Trophoblast cell (in vitro differentiated cells and primary cell): ENCODE measurements at regions not wholly inside any gene's neighbourhood (a gene's known extent, or its start where the extent isn't known, plus 50 kb on each side); places are given as distances from the start of the nearest gene placed in this dataset.

Source experiments
- DNase-seq, 2 donors: peaks; one replicate each; pipeline ENCODE4 v3.0.0-alpha.2; 2016
- H2AFZ ChIP-seq: 2 replicates; pipeline ENCODE4 v1.6.1; 2013; ENCODE audit warnings: low read length, moderate library complexity, mild to moderate bottlenecking; ENCODE audit not compliant: insufficient read depth, poor library complexity
- H2AK5ac ChIP-seq: 2 replicates; pipeline ENCODE4 v1.6.1; 2013; ENCODE audit warnings: mild to moderate bottlenecking, low read length
- H2BK120ac ChIP-seq: 2 replicates; pipeline ENCODE4 v1.6.1; 2013; ENCODE audit warnings: low read length, mild to moderate bottlenecking, moderate library complexity; ENCODE audit not compliant: insufficient read depth, poor library complexity
- H2BK12ac ChIP-seq: 2 replicates; pipeline ENCODE4 v1.6.1; 2013; ENCODE audit warnings: mild to moderate bottlenecking, low read length, moderate library complexity
- H2BK5ac ChIP-seq: 2 replicates; pipeline ENCODE4 v1.6.1; 2013; ENCODE audit warnings: low read length, low read depth, moderate library complexity, mild to moderate bottlenecking; ENCODE audit not compliant: poor library complexity
- H3K14ac ChIP-seq: 2 replicates; pipeline ENCODE4 v1.6.1; 2013; ENCODE audit warnings: mild to moderate bottlenecking, low read length
- H3K18ac ChIP-seq: 2 replicates; pipeline ENCODE4 v1.6.1; 2013; ENCODE audit warnings: mild to moderate bottlenecking, low read length
- H3K23ac ChIP-seq: 2 replicates; pipeline ENCODE4 v1.6.1; 2013; ENCODE audit warnings: low read length
- H3K27ac ChIP-seq: 2 replicates; pipeline ENCODE4 v1.5.1; 2013; ENCODE audit warnings: low read depth, mild to moderate bottlenecking, inconsistent platforms, low read length, moderate library complexity
- H3K27me3 ChIP-seq: 2 replicates; pipeline ENCODE4 v1.6.1; 2013; ENCODE audit warnings: inconsistent platforms, mild to moderate bottlenecking, low read length, moderate library complexity; ENCODE audit not compliant: insufficient read depth
- H3K36me3 ChIP-seq, 2 experiments: 1 replicate in 1 of 2; 2 replicates in 1 of 2; pipeline ENCODE4 v1.6.1; 2013; ENCODE audit warnings: low read length in 2 of 2, mild to moderate bottlenecking in 2 of 2, moderate library complexity in 1 of 2; ENCODE audit not compliant: insufficient read depth in 2 of 2, control insufficient read depth in 1 of 2
- H3K4ac ChIP-seq: 2 replicates; pipeline ENCODE4 v1.6.1; 2013; ENCODE audit warnings: low read depth, mild to moderate bottlenecking, low read length, moderate library complexity
- H3K4me1 ChIP-seq, 2 experiments: 1 replicate in 1 of 2; 2 replicates in 1 of 2; pipeline ENCODE4 v1.6.1; 2013; ENCODE audit warnings: low read length in 2 of 2, mild to moderate bottlenecking in 2 of 2, moderate library complexity in 1 of 2; ENCODE audit not compliant: insufficient read depth in 2 of 2, control insufficient read depth in 1 of 2
- H3K4me2 ChIP-seq: 2 replicates; pipeline ENCODE4 v1.6.1; 2013; ENCODE audit warnings: inconsistent platforms, mild to moderate bottlenecking, low read length, moderate library complexity
- H3K4me3 ChIP-seq: 2 replicates; pipeline ENCODE4 v1.5.1; 2013; ENCODE audit warnings: mild to moderate bottlenecking, low read depth, low read length, inconsistent platforms
- H3K79me1 ChIP-seq: one replicate; pipeline ENCODE4 v1.6.1; 2013; ENCODE audit warnings: low read length
- H3K79me2 ChIP-seq: 2 replicates; pipeline ENCODE4 v1.6.1; 2013; ENCODE audit warnings: low read length, mild to moderate bottlenecking; ENCODE audit not compliant: control insufficient read depth, insufficient read depth, poor library complexity
- H3K9ac ChIP-seq: 2 replicates; pipeline ENCODE4 v1.6.1; 2013; ENCODE audit warnings: mild to moderate bottlenecking, low read length
- H3K9me3 ChIP-seq: 2 replicates; pipeline ENCODE4 v1.6.1; 2013; ENCODE audit warnings: low read depth, mild to moderate bottlenecking, control low read depth, inconsistent platforms, low read length; ENCODE audit not compliant: insufficient read depth
- H4K12ac ChIP-seq: 2 replicates; pipeline ENCODE4 v1.6.1; 2013; ENCODE audit warnings: low read depth, mild to moderate bottlenecking, low read length, moderate library complexity
- H4K8ac ChIP-seq: 2 replicates; pipeline ENCODE4 v1.6.1; 2013; ENCODE audit warnings: low read depth, mild to moderate bottlenecking, low read length, moderate library complexity
- H4K91ac ChIP-seq: one replicate; pipeline ENCODE4 v1.6.1; 2013; ENCODE audit warnings: low read depth, mild to moderate bottlenecking, low read length, moderate library complexity
- WGBS: extraction: QIAGEN DNeasy Blood & Tissue Kit; methylation state at CpG from one replicate; pipeline ENCODE4 v1.1.7; 2013; ENCODE audit warnings: missing lambda C conversion rate; ENCODE audit not compliant: insufficient read length, insufficient coverage; ENCODE audit errors: extremely low coverage; 5-methylcytosine and 5-hydroxymethylcytosine counted together

GRCh38 chr2:42895134-42895790 lies 102.9 kb upstream of the HAAO start:
- Histone ChIP-seq H4K8ac (no peak overlapping the region), H3K9ac (no peak overlapping the region), H3K4me3 (no peak overlapping the region), H3K4me2 (no peak overlapping the region), H3K4me1 (no peaks in the 10 kb centered on the region), H3K14ac (no peak overlapping the region), H3K23ac (no peak overlapping the region), H2BK5ac (no peak overlapping the region), H3K9me3 (peaks cover 2% of the 10 kb centered on the region), H3K36me3 (no peaks in the 10 kb centered on the region), H4K12ac (no peak overlapping the region), H2BK120ac (no peak overlapping the region), H3K79me1 (no peaks in the 10 kb centered on the region), H2BK12ac (no peak overlapping the region), H4K91ac (no peak overlapping the region), H3K18ac (no peak overlapping the region), H3K79me2 (no peaks in the 10 kb centered on the region), H3K27me3 (no peaks in the 10 kb centered on the region), H2AFZ (no peak overlapping the region), H3K4ac (no peak overlapping the region), H2AK5ac (no peak overlapping the region), H3K27ac (no peak overlapping the region)
- no peak for DNase-seq
- WGBS, result no CpG with 5 or more reads among the region's 6 CpGs

- H4K12ac ChIP-seq, result no peak overlapping the region
- H2BK5ac ChIP-seq, result no peak overlapping the region
- no peak overlapping the region for H3K14ac ChIP-seq
- no peak overlapping the region for H3K4me2 ChIP-seq
- H2BK12ac ChIP-seq, result peak overlapping the region; percentile 69
- no peaks in the 10 kb centered on the region for H3K4me1 ChIP-seq
- no peaks in the 10 kb centered on the region for H3K79me1 ChIP-seq
- no CpG with 5 or more reads among the region's 5 CpGs for WGBS
- no peak overlapping the region for H3K23ac ChIP-seq
- no peak overlapping the region for H3K9ac ChIP-seq
- no peaks in the 10 kb centered on the region for H3K79me2 ChIP-seq
- no peak overlapping the region for H3K27ac ChIP-seq
- H3K36me3 ChIP-seq, result no peaks in the 10 kb centered on the region
- no peak overlapping the region for H2AFZ ChIP-seq
- peak overlapping the region; percentile 68 for H2BK120ac ChIP-seq
- H4K8ac ChIP-seq, result no peak overlapping the region
- H3K27me3 ChIP-seq, result no peaks in the 10 kb centered on the region
- H3K18ac ChIP-seq, result no peak overlapping the region
- H3K9me3 ChIP-seq, result peaks cover 2% of the 10 kb centered on the region
- DNase-seq, result peak in 1 of 2 donors; percentile 30
- H3K4ac ChIP-seq, result no peak overlapping the region
- no peak overlapping the region for H3K4me3 ChIP-seq
- no peak overlapping the region for H2AK5ac ChIP-seq
- H4K91ac ChIP-seq, result peak overlapping the region; percentile 22
These were observed 100.8 kb upstream of the HAAO start for GRCh38 chr2:42893047-42893758.

- Histone ChIP-seq H2AK5ac (no peak overlapping the region), H3K4ac (no peak overlapping the region), H3K14ac (no peak overlapping the region), H3K79me2 (no peaks in the 10 kb centered on the region), H3K79me1 (no peaks in the 10 kb centered on the region), H3K23ac (no peak overlapping the region), H3K9ac (no peak overlapping the region), H4K12ac (no peak overlapping the region), H4K91ac (no peak overlapping the region), H4K8ac (no peak overlapping the region), H3K27ac (no peak overlapping the region), H3K9me3 (peaks cover 2% of the 10 kb centered on the region), H2AFZ (no peak overlapping the region), H3K4me3 (no peak overlapping the region), H2BK5ac (no peak overlapping the region), H3K18ac (no peak overlapping the region), H3K4me1 (no peaks in the 10 kb centered on the region), H2BK120ac (no peak overlapping the region), H3K27me3 (no peaks in the 10 kb centered on the region), H3K36me3 (no peaks in the 10 kb centered on the region), H2BK12ac (no peak overlapping the region), H3K4me2 (no peak overlapping the region)
- no peak for DNase-seq
- no CpG with 5 or more reads among the region's 9 CpGs for WGBS
These were observed 98.5 kb upstream of the HAAO start for GRCh38 chr2:42890791-42891355.

GRCh38 chr2:42888321-42889245 lies 96.2 kb upstream of the HAAO start:
- Histone ChIP-seq H3K9ac (no peak overlapping the region), H3K4ac (no peak overlapping the region), H3K4me3 (no peak overlapping the region), H2BK120ac (no peak overlapping the region), H2BK12ac (no peak overlapping the region), H3K14ac (no peak overlapping the region), H2AFZ (no peak overlapping the region), H2AK5ac (no peak overlapping the region), H3K18ac (no peak overlapping the region), H2BK5ac (no peak overlapping the region), H3K27ac (no peak overlapping the region), H3K79me1 (no peaks in the 10 kb centered on the region), H3K4me2 (no peak overlapping the region), H3K36me3 (no peaks in the 10 kb centered on the region), H3K23ac (no peak overlapping the region), H4K12ac (no peak overlapping the region), H3K4me1 (no peaks in the 10 kb centered on the region), H4K8ac (no peak overlapping the region), H4K91ac (no peak overlapping the region), H3K79me2 (no peaks in the 10 kb centered on the region), H3K27me3 (no peaks in the 10 kb centered on the region), H3K9me3 (peaks cover 2% of the 10 kb centered on the region)
- peak; percentile 59 to 84 for DNase-seq
- no CpG with 5 or more reads among the region's 5 CpGs for whole genome bisulfite sequencing
